ENCODE measurements at regions not wholly inside any gene's neighbourhood (a gene's known extent, or its start where the extent isn't known, plus 50 kb on each side); places are given as distances from the start of the nearest gene placed in this dataset.

- TF ChIP-seq CHD7 (IDR thresholded peaks at IDR 0.05; ENCODE audit: insufficient replicate concordance, low read length) (no peak), CBX8 (IDR thresholded peaks at IDR 0.05; ENCODE audit: borderline replicate concordance, low read depth, low read length) (no peak), NANOG (IDR thresholded peaks at IDR 0.05; ENCODE audit: insufficient read depth, low read depth, low read length, poor library complexity, severe bottlenecking) (no peak), RFX5 (IDR thresholded peaks at IDR 0.05; ENCODE audit: borderline replicate concordance, low read depth, low read length) (no peak), CTBP2 (IDR thresholded peaks at IDR 0.05; ENCODE audit: borderline replicate concordance, insufficient read depth, insufficient read length, low read length) (no peak), SIX5 (IDR thresholded peaks at IDR 0.05; ENCODE audit: low read depth, low read length) (no peak), SP1 (IDR thresholded peaks at IDR 0.05; ENCODE audit: low read depth, low read length) (no peak), CEBPB (IDR thresholded peaks at IDR 0.05; ENCODE audit: low read depth, low read length) (no peak), CREB1 (IDR thresholded peaks at IDR 0.05) (no peak), SP2 (IDR thresholded peaks at IDR 0.05; ENCODE audit: low read length) (no peak), YY1 (IDR thresholded peaks at IDR 0.05; ENCODE audit: low read depth, low read length) (no peak), SP4 (IDR thresholded peaks at IDR 0.05; ENCODE audit: low read length) (no peak), HDAC6 (IDR thresholded peaks at IDR 0.05; ENCODE audit: low read depth, low read length) (no peak), KDM4A (IDR thresholded peaks at IDR 0.05; ENCODE audit: low read depth, low read length, severe bottlenecking) (no peak)
Measured at GRCh38 chr3:193057616-193058015, 140.0 kb upstream of the MB21D2 start (continued).
